GM21723 (cell line): ENCODE measurements at regions not wholly inside any gene's neighbourhood (a gene's known extent, or its start where the extent isn't known, plus 50 kb on each side); places are given as distances from the start of the nearest gene placed in this dataset.

Experiments used
- ATAC-seq: cut with Tn5 transposase; IDR thresholded peaks from one replicate; pipeline ENCODE4 v1.9.1; 2021; ENCODE audit warnings: mild to moderate bottlenecking, moderate library complexity; ENCODE audit not compliant: unreplicated experiment

DNA sequence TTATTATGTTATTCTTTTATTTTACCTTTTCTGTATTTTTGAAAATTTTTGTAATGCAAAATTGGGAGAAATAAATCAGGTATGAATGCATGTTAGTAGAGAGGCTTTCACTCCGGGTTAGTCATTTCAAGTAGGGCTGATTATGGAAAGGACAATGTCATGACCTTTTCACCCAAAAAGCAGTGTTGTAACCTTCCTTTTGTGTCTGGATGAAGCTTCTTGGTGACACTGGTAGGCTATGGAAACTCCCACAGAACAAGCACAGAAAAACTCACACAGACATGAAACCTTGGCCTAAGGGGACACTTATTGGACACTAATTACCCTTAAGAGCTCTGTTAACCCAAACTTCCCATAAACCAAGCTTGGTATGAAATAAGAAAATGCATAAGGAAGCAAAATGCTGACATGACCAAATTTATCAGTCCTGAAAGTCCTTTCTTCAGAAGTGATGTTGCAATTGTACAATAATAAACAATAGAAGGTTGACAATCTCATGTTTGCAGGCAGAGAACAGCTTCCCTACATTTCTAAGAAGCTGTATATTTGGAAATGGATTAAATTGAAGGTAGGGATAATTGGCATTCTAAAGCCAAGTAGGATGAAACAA, 70.0 kb upstream of the KCNJ15 start:
- ATAC-seq = no peak

DNA sequence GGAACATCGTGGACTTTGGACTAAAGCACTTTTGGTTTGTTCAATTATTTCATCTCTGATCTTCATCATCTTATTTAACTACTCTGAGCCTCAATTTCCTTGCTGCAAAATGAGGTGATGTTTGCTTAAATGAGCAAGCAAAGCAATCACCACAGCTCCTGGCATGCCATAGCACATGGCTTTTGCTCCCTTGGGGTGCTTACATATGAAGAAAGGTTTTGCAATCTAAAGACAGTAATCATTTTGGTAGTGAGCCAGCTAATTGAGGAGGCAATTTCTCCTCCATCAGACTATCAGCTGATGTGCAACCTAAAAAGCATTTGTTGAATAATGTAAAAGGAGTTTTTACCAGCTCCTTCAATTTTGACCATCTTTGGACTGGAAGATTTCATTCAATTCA, 68.8 kb upstream of the KCNJ15 start:
- no peak for ATAC-seq

DNA sequence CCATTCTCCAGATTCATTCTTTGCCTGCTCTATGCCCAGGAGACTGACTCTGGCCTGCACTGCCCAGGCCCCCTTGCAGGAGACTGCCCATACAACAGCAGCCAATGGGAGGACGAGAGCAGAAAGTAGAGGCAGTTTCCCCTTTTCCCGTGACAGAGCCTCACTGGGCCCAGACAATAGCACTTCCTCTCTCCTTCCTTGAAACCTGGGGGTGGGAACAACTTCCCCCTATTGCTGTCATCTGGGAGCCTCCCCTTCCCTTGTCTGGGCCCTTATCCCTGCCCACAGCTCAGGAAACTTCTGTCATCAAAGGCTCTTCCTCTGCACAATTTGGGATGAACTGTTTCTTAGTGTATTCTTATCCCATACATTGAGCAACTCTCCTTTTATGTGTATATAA, 60.8 kb upstream of the KCNJ15 start:
- no peak for ATAC-seq

DNA sequence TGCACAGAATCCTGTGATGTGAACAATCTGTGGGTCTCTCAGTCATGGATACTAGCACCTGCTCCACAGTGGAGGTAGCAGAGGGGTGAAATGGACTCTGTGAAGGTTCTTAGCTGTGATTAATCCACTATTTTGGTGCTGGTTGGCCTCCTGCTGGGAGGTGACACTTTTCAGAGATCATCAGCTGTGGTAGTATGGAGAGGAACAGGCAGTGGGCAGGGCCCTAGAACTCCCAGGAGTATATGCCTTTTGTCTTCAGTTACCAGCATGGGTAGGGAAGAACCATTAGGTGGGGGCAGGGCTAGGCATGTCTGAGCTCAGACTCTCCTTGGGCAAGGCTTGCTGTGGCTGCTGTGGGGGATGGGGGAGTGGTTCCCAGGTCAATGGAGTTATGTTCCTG, 54.0 kb upstream of the KCNJ15 start:
- no peak for ATAC-seq

DNA sequence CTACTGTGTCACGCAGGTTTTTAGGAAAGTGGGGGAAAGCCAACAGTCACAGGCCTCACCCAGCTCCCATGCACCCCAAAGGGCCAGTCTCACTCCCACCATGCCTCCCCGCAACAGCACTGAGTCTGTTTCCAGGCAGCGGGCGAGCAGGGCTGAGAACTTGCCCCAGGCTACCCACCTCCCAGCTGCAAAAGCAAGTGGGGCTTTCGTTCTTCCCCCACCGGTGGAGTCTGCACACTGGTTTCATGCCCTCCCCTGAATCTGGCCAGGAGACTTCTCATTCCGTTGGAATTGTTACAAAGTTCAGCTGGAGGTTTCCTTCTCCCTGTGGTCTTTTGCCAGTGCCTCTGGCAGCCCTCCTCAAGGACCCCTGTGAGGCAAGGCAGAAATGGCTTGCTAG, 53.6 kb upstream of the KCNJ15 start:
- ATAC-seq = no peak

DNA sequence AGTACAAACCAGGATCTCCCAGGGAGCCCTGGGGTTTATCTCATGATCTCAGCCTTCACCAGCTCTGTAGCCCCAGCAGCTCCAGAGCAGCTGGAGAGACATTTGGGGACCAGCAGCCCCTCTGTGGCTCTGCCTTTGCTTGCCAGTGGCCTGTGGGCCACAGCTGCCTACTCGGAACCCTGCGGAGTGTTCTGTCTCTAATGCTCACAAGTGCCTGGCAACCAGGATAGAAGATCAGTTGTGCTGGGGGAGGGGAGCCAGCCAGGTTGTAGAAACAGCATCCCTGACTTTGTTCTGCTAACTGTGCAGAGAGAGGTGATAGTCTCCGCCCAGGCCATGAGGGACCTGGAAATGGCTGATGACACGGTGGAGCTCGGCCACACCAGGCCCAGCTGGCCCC, 50.9 kb upstream of the KCNJ15 start:
- ATAC-seq = no peak

DNA sequence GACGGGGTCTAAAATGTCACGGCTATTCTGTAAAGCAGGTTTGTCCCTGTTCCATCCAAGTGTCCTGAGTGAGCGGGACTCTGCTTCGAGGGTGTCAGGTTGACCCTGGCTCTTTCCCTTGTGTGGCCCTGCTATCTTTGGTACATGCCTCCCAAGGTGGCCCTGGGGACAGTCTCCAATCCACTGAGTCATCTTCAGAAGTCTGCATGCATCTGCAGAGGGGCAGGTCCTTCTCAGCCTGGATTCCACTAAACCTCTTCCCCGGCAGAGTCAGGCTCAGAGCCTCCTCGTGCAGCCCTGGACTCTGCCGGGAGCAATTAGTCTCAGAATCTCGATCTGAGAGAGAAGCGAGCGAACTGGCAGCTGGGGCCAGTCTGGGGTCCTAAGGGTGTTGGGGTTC, 50.1 kb upstream of the KCNJ15 start:
- no peak for ATAC-seq
